ENCODE measurements at regions not wholly inside any gene's neighbourhood (a gene's known extent, or its start where the extent isn't known, plus 50 kb on each side); places are given as distances from the start of the nearest gene placed in this dataset.

DNA sequence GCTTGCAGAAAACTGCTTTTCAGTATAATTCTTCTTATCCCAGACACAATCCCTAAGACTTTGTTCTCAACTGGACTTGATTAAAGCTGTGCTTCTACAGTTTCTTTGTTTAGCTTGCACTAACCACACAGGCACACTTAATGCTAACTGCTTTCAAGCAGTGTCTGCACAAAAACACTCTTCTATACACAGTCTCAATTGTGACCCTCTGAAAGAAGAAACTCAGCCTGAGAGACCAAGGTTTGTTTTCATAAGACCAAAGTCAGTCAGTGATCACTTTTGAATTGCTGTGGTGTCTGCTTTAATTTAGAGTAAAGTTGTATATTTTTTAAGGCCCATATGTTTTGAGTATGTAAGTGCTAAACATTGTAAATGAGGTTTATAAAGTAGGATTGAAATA, 431.2 kb downstream of the KCTD12 start:
- TF ChIP-seq, protein P1, sequence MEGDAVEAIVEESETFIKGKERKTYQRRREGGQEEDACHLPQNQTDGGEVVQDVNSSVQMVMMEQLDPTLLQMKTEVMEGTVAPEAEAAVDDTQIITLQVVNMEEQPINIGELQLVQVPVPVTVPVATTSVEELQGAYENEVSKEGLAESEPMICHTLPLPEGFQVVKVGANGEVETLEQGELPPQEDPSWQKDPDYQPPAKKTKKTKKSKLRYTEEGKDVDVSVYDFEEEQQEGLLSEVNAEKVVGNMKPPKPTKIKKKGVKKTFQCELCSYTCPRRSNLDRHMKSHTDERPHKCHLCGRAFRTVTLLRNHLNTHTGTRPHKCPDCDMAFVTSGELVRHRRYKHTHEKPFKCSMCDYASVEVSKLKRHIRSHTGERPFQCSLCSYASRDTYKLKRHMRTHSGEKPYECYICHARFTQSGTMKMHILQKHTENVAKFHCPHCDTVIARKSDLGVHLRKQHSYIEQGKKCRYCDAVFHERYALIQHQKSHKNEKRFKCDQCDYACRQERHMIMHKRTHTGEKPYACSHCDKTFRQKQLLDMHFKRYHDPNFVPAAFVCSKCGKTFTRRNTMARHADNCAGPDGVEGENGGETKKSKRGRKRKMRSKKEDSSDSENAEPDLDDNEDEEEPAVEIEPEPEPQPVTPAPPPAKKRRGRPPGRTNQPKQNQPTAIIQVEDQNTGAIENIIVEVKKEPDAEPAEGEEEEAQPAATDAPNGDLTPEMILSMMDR (IDR thresholded peaks at IDR 0.05; ENCODE audit: low read length) = no peak
- TF ChIP-seq EZH2 (optimal IDR thresholded peaks at IDR 0.05; ENCODE audit: low read depth, low read length) (no peak), EZH2phosphoT487 (IDR thresholded peaks at IDR 0.05; ENCODE audit: low read length) (no peak)

Data from MM.1S (cell line).